HepG2 (cell line): ENCODE measurements at regions not wholly inside any gene's neighbourhood (a gene's known extent, or its start where the extent isn't known, plus 50 kb on each side); places are given as distances from the start of the nearest gene placed in this dataset.

ENCODE experiments used
- ATAC-seq: fragments of 200-7000 bp; cut with Tn5 transposase; 3 replicates; pipeline ENCODE4 v1.9.1; 2020; ENCODE audit warnings: mild to moderate bottlenecking, moderate library complexity
- BruUV-seq: library from RNA; stranded (reverse); fragments of 400-500 nt; replicated peaks from 2 replicates; lab custom pipeline; 2021; lab: Mats Ljungman, UMichigan
- CTCF ChIA-PET: fragments of 300-600 bp; formaldehyde crosslinking; extraction: SDS; loops from one replicate; lab custom pipeline; 2021; ENCODE audit warnings: low total read pairs, inconsistent platforms, low intra/inter-chr PET ratio; lab: Yijun Ruan, JAX
- POLR2A ChIA-PET: fragments of 350-600 bp; sonication (Branson Sonifier 250); formaldehyde crosslinking; loops from one replicate; lab custom pipeline; 2020; ENCODE audit warnings: antibody characterized with exemption, inconsistent platforms; lab: Yijun Ruan, JAX
- DNase-seq: peaks from one replicate; pipeline ENCODE4 v3.0.0-alpha.2; 2015; ENCODE audit warnings: low spot score
- FAIRE-seq: peaks from 3 replicates; lab custom pipeline; 2011; peaks lifted over from hg19 to GRCh38; lab: Jason Lieb, UNC
- H2AFZ ChIP-seq: one replicate; pipeline ENCODE4 v1.6.1; 2011; ENCODE audit warnings: low read length, inconsistent platforms
- H3K27ac ChIP-seq: fragments of 300-600 bp; 3 replicates; pipeline ENCODE4 v1.8.0; 2011; ENCODE audit warnings: mixed run types, mild to moderate bottlenecking, mixed read lengths, low read length, inconsistent platforms; ENCODE audit not compliant: insufficient read depth; ENCODE audit errors: extremely low read length
- H3K27me3 ChIP-seq, 2 experiments: fragments of 200-600 bp in 1 of 2; 2 replicates in 1 of 2; 3 replicates in 1 of 2; pipeline versions ENCODE4 v1.6.0 to v1.8.0; 2011; ENCODE audit warnings: low read length in 2 of 2, mild to moderate bottlenecking in 2 of 2, moderate library complexity in 2 of 2, inconsistent platforms in 1 of 2; ENCODE audit not compliant: insufficient read depth in 2 of 2, control insufficient read depth in 1 of 2
- H3K36me3 ChIP-seq, 2 experiments: fragments of 200-600 bp in 1 of 2; replicated peaks in 1 of 2; 2 replicates in 1 of 2; 3 replicates in 1 of 2; pipeline versions ENCODE4 v1.5.1 to v1.8.0; 2011; ENCODE audit warnings: low read length in 2 of 2, inconsistent platforms in 1 of 2; ENCODE audit not compliant: insufficient read depth in 2 of 2, control insufficient read depth in 1 of 2
- H3K4me1 ChIP-seq: 2 replicates; pipeline ENCODE4 v1.5.1; 2012; ENCODE audit warnings: low read length, inconsistent platforms; ENCODE audit not compliant: insufficient read depth
- H3K4me2 ChIP-seq: 2 replicates; pipeline ENCODE4 v1.6.0; 2011; ENCODE audit warnings: low read depth, low read length, inconsistent platforms
- H3K4me3 ChIP-seq, 3 experiments: fragments of 200-600 bp in 1 of 3; sonication (generic), shearing (Covaris generic) in 1 of 3; replicated peaks in 1 of 3; 2 replicates each; pipeline ENCODE4 v1.5.1; 2011 to 2016; ENCODE audit warnings: low read length in 3 of 3, inconsistent platforms in 2 of 3, low read depth in 2 of 3, mild to moderate bottlenecking in 2 of 3, control low read depth in 1 of 3, mixed read lengths in 1 of 3; ENCODE audit not compliant: insufficient read depth in 1 of 3
- H3K79me2 ChIP-seq: one replicate; pipeline ENCODE4 v1.6.1; 2011; ENCODE audit warnings: low read length, inconsistent platforms; ENCODE audit not compliant: insufficient read depth
- H3K9ac ChIP-seq: 2 replicates; pipeline ENCODE4 v1.6.0; 2011; ENCODE audit warnings: mild to moderate bottlenecking, low read depth, low read length, inconsistent platforms; ENCODE audit not compliant: insufficient read depth
- H3K9me3 ChIP-seq: 2 replicates; pipeline ENCODE4 v1.5.1; 2012; ENCODE audit warnings: mild to moderate bottlenecking, low read length
- H4K20me1 ChIP-seq: 2 replicates; pipeline ENCODE4 v1.6.0; 2011; ENCODE audit warnings: inconsistent platforms, mild to moderate bottlenecking, low read length, moderate library complexity; ENCODE audit not compliant: insufficient read depth
- ASH2L ChIP-seq: fragments of 300-600, 200-600 bp; sonication (generic); IDR thresholded peaks from 2 replicates; pipeline ENCODE4 v1.7.0; 2017; ENCODE audit warnings: low read depth, mild to moderate bottlenecking, moderate library complexity, mixed read lengths, low read length; ENCODE audit not compliant: insufficient read length
- GABPA ChIP-seq, 2 experiments: IDR thresholded peaks; 2 replicates each; pipeline ENCODE4 v1.6.1; 2011 to 2016; ENCODE audit warnings: low read depth in 2 of 2, low read length in 1 of 2, missing biosample characterization in 1 of 2, missing genetic modification characterization in 1 of 2
- GATAD1 ChIP-seq: IDR thresholded peaks from 2 replicates; pipeline ENCODE4 v1.6.1; 2016; ENCODE audit warnings: missing genetic modification reagents, missing compliant biosample characterization
- MYPOP ChIP-seq: sonication (generic); formaldehyde crosslinking; IDR thresholded peaks from 2 replicates; pipeline ENCODE4 v1.8.1; 2023; ENCODE audit warnings: mild to moderate bottlenecking, moderate library complexity, missing genetic modification reagents
- NAIF1 ChIP-seq: sonication (generic); formaldehyde crosslinking; IDR thresholded peaks from 2 replicates; pipeline ENCODE4 v1.5.0; 2020; ENCODE audit warnings: mild to moderate bottlenecking, missing genetic modification reagents, borderline replicate concordance
- SETDB1 ChIP-seq: sonication (generic); formaldehyde crosslinking; IDR thresholded peaks from 2 replicates; pipeline ENCODE4 v1.5.1; 2020; ENCODE audit warnings: missing genetic modification reagents, mild to moderate bottlenecking, borderline replicate concordance
- TOE1 ChIP-seq: sonication (generic); formaldehyde crosslinking; IDR thresholded peaks from 2 replicates; pipeline ENCODE4 v1.4.0; 2020; ENCODE audit warnings: mild to moderate bottlenecking, missing genetic modification reagents
- ZFP62 ChIP-seq: sonication (generic); formaldehyde crosslinking; IDR thresholded peaks from 2 replicates; pipeline ENCODE4 v1.4.0; 2020; ENCODE audit warnings: missing genetic modification reagents
- ZNF343 ChIP-seq: sonication (generic); formaldehyde crosslinking; IDR thresholded peaks from 2 replicates; pipeline ENCODE4 v1.4.0; 2020; ENCODE audit warnings: mild to moderate bottlenecking, missing genetic modification reagents
- ZNF512 ChIP-seq: sonication (generic); formaldehyde crosslinking; IDR thresholded peaks from 2 replicates; pipeline ENCODE4 v1.4.0; 2020; ENCODE audit warnings: mild to moderate bottlenecking, missing genetic modification reagents
- WGBS: methylation state at CpG from one replicate; pipeline ENCODE4 v1.1.6; 2017; ENCODE audit warnings: low lambda C conversion rate; 5-methylcytosine and 5-hydroxymethylcytosine counted together
- in situ Hi-C: cut with HindIII; loops from 2 replicates; pipeline ENCODE4 v1.10.0; 2017; ENCODE audit warnings: low pct_unique_long_range_greater_than_20kb; ENCODE audit not compliant: extremely low pct_ligation_motif_present
- intact Hi-C: fragments of 100-400 bp; cut with micrococcal nuclease; formaldehyde crosslinking; loops from one replicate; pipeline ENCODE4 v1.10.0; 2022; ENCODE audit not compliant: unreplicated experiment

- 26% methylated on average over 8 of the region's 37 CpGs for WGBS
- H3K9ac ChIP-seq = no peak overlapping the region
Observed at GRCh38 chr13:80654638-80655249, 313.8 kb upstream of the SPRY2 start.

More at GRCh38 chr13:80654638-80655249, 313.8 kb upstream of the SPRY2 start:
- no peaks in the 10 kb centered on the region for H3K4me1 ChIP-seq
- in situ Hi-C loops (no loop called here), intact Hi-C loops (no loop called here)
- no peaks in the 10 kb centered on the region; a peak in 1 of 5 replicates for H3K27me3 ChIP-seq
- no peak overlapping the region for H3K4me3 ChIP-seq
- no peak overlapping the region for H3K4me2 ChIP-seq
- no peaks in the 10 kb centered on the region for H3K36me3 ChIP-seq
- no peak for ATAC-seq
- BruUV-seq = no TSS peak
- TF ChIP-seq ASH2L (no peak), ZNF512 (CRISPR knock-in tag) (no peak), ZNF343 (CRISPR knock-in tag) (no peak), NAIF1 (no peak), ZFP62 (CRISPR knock-in tag) (no peak), TOE1 (CRISPR knock-in tag) (no peak), GABPA (IDR thresholded peaks at IDR 0.05; ENCODE audit: low read depth, low read length) (no peak), GABPA (CRISPR knock-in tag; IDR thresholded peaks at IDR 0.05; ENCODE audit: low read depth) (no peak), MYPOP (CRISPR knock-in tag) (no peak), GATAD1 (CRISPR knock-in tag) (no peak), SETDB1 (no peak)
- no peak for DNase-seq
- CTCF ChIA-PET = no interaction called here
- no peak overlapping the region for H3K27ac ChIP-seq
- FAIRE-seq = no peak
- peaks cover 60% of the 10 kb centered on the region for H3K9me3 ChIP-seq
- POLR2A ChIA-PET = no interaction called here
- no peaks in the 10 kb centered on the region for H3K79me2 ChIP-seq
- no peak overlapping the region for H2AFZ ChIP-seq
- H4K20me1 ChIP-seq = no peaks in the 10 kb centered on the region
